GM23248 (cell line): ENCODE measurements at regions not wholly inside any gene's neighbourhood (a gene's known extent, or its start where the extent isn't known, plus 50 kb on each side); places are given as distances from the start of the nearest gene placed in this dataset.
"Not testable (repeated sequence)": the region's sequence is repeated elsewhere in the genome, so short reads cannot be mapped to it uniquely, and the experiment has no call there.

Source experiments
- EZH2 ChIP-seq: fragments of 200-600 bp; sonication (generic); IDR thresholded peaks from 2 replicates; pipeline ENCODE4 v1.6.1; 2018; ENCODE audit warnings: antibody characterized with exemption, mild to moderate bottlenecking; ENCODE audit not compliant: insufficient read depth, poor library complexity, severe bottlenecking
- EZH2phosphoT487 ChIP-seq: fragments of 200-600 bp; sonication (generic); IDR thresholded peaks from 2 replicates; pipeline ENCODE4 v1.6.1; 2018; ENCODE audit warnings: antibody characterized with exemption, moderate library complexity, mild to moderate bottlenecking, low read depth; ENCODE audit not compliant: insufficient read depth

GRCh38 chr7:121526210-121526609, 130.1 kb upstream of the FAM3C start:
- not testable (repeated sequence) for TF ChIP-seq EZH2, EZH2phosphoT487
